NB4 (cell line): ENCODE measurements at regions not wholly inside any gene's neighbourhood (a gene's known extent, or its start where the extent isn't known, plus 50 kb on each side); places are given as distances from the start of the nearest gene placed in this dataset.

Experiments
- CTCF ChIP-seq: IDR thresholded peaks from one replicate; pipeline ENCODE4 v1.5.1; 2012; ENCODE audit warnings: low read depth, low read length
- MAX ChIP-seq: IDR thresholded peaks from 2 replicates; pipeline ENCODE4 v1.6.1; 2011; ENCODE audit warnings: low read depth, low read length
- MYC ChIP-seq: IDR thresholded peaks from 2 replicates; pipeline ENCODE4 v1.6.1; 2011; ENCODE audit warnings: low read depth, low read length
- POLR2A ChIP-seq: IDR thresholded peaks from 2 replicates; pipeline ENCODE4 v1.6.1; 2011; ENCODE audit warnings: mild to moderate bottlenecking; ENCODE audit not compliant: insufficient read length; ENCODE audit errors: extremely low read depth

- TF ChIP-seq CTCF = no peak
- TF ChIP-seq POLR2A = no peak
- no peak for TF ChIP-seq MYC
- no peak for TF ChIP-seq MAX
These were observed 54.1 kb upstream of the NUDT7 start for GRCh38 chr16:77668201-77668600.
